Neural crest cell (in vitro differentiated cells): ENCODE measurements at regions not wholly inside any gene's neighbourhood (a gene's known extent, or its start where the extent isn't known, plus 50 kb on each side); places are given as distances from the start of the nearest gene placed in this dataset.

Source experiments
- DNase-seq: peaks from one replicate; pipeline ENCODE4 v3.0.0; 2021; ENCODE audit warnings: low read depth, mixed read lengths, low spot score
- H3K27ac Mint-ChIP-seq: one replicate; pipeline ENCODE4 v1.8.0; 2021; ENCODE audit warnings: mild to moderate bottlenecking, mixed read lengths; ENCODE audit not compliant: unreplicated experiment
- H3K27me3 Mint-ChIP-seq: 2 replicates; pipeline ENCODE4 v1.8.0; 2021; ENCODE audit warnings: low read depth, mild to moderate bottlenecking, mixed read lengths
- H3K36me3 Mint-ChIP-seq: 2 replicates; pipeline ENCODE4 v1.8.0; 2021; ENCODE audit warnings: low read depth, mild to moderate bottlenecking, mixed read lengths
- H3K4me1 Mint-ChIP-seq: 2 replicates; pipeline ENCODE4 v1.8.0; 2021; ENCODE audit warnings: mixed read lengths
- H3K4me3 Mint-ChIP-seq: one replicate; pipeline ENCODE4 v1.8.0; 2021; ENCODE audit warnings: mild to moderate bottlenecking, mixed read lengths
- H3K9me3 Mint-ChIP-seq: 2 replicates; pipeline ENCODE4 v1.8.0; 2021; ENCODE audit warnings: mixed read lengths
- TF ChIP-seq, protein P1 (sequence below): fragments of 200-600 bp; sonication (generic); conservative IDR thresholded peaks from 2 replicates; pipeline ENCODE4 v1.5.0; 2021; ENCODE audit warnings: antibody characterized with exemption, mild to moderate bottlenecking

DNA sequence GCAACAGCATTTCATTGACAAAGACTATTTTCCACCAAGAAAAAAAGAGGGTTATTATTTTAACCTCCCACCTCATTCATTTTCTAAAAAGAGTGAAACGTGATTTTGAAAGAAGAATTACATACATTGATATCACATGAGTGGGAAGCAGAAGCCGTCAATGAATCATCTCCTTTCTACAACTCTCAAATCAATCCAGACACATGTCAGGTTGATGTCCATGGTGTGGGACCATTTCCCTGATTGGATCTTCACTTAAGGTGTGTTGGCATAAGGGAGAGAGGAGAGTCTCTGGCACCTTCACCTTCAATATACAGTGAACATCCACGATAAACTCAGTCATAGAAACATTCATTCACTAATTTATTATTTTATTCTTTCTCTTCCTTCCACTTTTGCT is 1095.1 kb downstream of the BCL11B start:
- no peak for DNase-seq
- no peak overlapping the region for H3K4me3 Mint-ChIP-seq

DNA sequence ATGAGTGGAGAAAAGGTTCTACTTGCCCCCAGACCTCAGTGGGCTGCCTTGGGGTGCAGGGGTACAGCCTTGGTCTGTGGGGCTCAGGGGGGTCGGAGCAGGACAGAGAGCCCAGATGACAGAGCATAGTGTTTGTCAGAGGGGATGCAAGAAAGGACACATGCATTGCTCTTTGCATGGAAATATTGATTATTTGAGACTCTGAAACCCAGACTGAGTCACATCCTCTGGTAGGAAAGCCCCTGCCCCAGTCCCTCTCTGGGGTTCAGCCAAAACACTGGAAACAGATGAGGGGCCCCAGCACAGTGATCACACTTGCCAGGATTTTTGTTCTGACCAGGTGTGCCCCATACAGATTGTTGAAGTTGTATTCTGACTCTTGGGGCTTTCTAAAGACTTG is 1094.4 kb downstream of the BCL11B start:
- no peak overlapping the region for H3K27ac Mint-ChIP-seq
- H3K9me3 Mint-ChIP-seq: no peaks in the 10 kb centered on the region
- peaks cover 5% of the 10 kb centered on the region for H3K27me3 Mint-ChIP-seq
- H3K4me3 Mint-ChIP-seq: no peak overlapping the region
- no peak for DNase-seq
- TF ChIP-seq, protein P1, sequence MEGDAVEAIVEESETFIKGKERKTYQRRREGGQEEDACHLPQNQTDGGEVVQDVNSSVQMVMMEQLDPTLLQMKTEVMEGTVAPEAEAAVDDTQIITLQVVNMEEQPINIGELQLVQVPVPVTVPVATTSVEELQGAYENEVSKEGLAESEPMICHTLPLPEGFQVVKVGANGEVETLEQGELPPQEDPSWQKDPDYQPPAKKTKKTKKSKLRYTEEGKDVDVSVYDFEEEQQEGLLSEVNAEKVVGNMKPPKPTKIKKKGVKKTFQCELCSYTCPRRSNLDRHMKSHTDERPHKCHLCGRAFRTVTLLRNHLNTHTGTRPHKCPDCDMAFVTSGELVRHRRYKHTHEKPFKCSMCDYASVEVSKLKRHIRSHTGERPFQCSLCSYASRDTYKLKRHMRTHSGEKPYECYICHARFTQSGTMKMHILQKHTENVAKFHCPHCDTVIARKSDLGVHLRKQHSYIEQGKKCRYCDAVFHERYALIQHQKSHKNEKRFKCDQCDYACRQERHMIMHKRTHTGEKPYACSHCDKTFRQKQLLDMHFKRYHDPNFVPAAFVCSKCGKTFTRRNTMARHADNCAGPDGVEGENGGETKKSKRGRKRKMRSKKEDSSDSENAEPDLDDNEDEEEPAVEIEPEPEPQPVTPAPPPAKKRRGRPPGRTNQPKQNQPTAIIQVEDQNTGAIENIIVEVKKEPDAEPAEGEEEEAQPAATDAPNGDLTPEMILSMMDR: no peak
- peaks cover 12% of the 10 kb centered on the region for H3K4me1 Mint-ChIP-seq
- H3K36me3 Mint-ChIP-seq: no peaks in the 10 kb centered on the region

More for the DNA sequence above, 1095.1 kb downstream of the BCL11B start:
- peaks cover 12% of the 10 kb centered on the region for H3K4me1 Mint-ChIP-seq
- no peak overlapping the region for H3K27ac Mint-ChIP-seq
- H3K36me3 Mint-ChIP-seq: no peaks in the 10 kb centered on the region
- no peaks in the 10 kb centered on the region for H3K9me3 Mint-ChIP-seq
- TF ChIP-seq, protein P1: no peak
- peaks cover 5% of the 10 kb centered on the region for H3K27me3 Mint-ChIP-seq

DNA sequence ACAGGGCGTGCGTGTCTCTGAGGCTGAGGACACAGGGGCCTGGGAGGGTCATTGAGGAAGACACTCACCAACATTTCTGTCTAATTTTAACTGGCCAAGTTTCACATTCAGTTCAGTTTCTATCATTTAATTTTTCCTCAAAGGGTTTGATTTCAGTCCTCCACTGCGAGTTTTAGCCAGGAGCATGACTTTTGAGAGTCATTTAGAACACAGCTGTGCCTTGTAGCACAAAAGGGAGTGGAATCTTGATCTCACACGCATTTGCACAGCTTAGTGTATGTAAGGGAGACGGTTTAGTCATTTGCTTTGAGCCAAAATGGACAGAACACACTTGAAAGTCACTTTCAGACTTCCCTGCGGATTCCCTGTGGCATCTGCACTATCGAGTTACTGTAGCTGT is 1090.8 kb downstream of the BCL11B start:
- Mint-ChIP-seq H3K36me3 (no peaks in the 10 kb centered on the region), H3K27ac (no peak overlapping the region), H3K9me3 (no peaks in the 10 kb centered on the region), H3K27me3 (peaks cover 5% of the 10 kb centered on the region), H3K4me1 (no peaks in the 10 kb centered on the region), H3K4me3 (no peak overlapping the region)
- no peak for DNase-seq
- TF ChIP-seq, protein P1: no peak

DNA sequence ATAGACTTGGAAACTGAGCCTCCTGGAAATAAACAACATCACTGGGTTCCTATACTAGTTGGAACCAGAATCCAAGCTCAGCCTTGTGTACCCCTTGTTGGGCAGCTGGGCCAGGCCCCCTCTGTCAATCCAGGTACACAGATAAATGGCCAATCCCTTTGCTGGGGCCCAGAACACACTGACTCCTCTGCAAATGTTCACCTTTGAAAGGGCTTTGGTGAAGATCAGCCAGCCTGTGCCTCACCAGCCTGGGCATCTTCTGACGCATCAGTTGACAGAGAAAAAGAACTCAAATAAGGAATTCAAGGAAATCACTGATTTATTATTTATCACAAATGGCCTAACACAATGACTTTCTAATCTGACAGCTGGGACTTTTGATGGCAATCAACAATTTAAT is 1090.2 kb downstream of the BCL11B start:
- no peaks in the 10 kb centered on the region for H3K36me3 Mint-ChIP-seq

DNA sequence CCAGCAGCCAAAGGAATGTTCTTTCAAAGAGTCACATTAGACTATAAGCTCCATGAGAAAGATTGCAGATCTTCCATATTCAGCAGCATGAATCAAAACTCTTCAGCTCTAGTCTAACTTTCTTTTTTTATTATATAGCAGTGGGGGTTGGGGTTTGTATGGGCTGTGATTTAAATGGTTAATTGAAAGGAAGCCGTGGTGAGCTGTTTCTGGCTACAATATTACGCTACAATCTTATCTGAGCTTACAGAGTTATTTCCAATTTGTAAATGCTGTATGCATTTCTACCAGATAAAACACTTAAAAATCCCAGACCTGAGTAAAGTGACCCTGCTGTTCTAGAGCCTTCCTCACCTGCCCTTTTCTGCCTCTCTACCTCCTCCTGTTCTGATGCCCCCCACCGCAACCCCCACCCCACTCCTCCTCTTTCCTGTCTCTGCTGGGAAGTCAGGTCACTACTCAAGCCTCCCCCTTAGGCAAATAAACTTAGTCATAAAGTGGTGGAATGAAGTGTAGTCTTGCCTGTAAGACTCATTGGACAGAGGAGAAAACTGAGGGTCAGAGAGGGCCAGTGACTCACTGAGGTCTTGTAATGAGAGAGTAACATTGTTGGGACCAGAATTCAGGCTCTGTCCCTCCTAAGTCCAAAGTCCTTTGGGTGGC is 1089.5 kb downstream of the BCL11B start:
- TF ChIP-seq, protein P1: no peak
- no peak overlapping the region for H3K4me3 Mint-ChIP-seq
- H3K36me3 Mint-ChIP-seq: no peaks in the 10 kb centered on the region
- DNase-seq: no peak
- H3K9me3 Mint-ChIP-seq: no peaks in the 10 kb centered on the region
- peaks cover 10% of the 10 kb centered on the region for H3K27me3 Mint-ChIP-seq
- no peaks in the 10 kb centered on the region for H3K4me1 Mint-ChIP-seq
- no peak overlapping the region for H3K27ac Mint-ChIP-seq

More for the DNA sequence above, 1090.2 kb downstream of the BCL11B start:
- Mint-ChIP-seq H3K9me3 (no peaks in the 10 kb centered on the region), H3K4me1 (no peaks in the 10 kb centered on the region), H3K27ac (no peak overlapping the region), H3K27me3 (peaks cover 5% of the 10 kb centered on the region), H3K4me3 (no peak overlapping the region)
- no peak for DNase-seq
- TF ChIP-seq, protein P1: no peak
